ENCODE measurements at regions not wholly inside any gene's neighbourhood (a gene's known extent, or its start where the extent isn't known, plus 50 kb on each side); places are given as distances from the start of the nearest gene placed in this dataset.
"Not testable (repeated sequence)": the region's sequence is repeated elsewhere in the genome, so short reads cannot be mapped to it uniquely, and the experiment has no call there.

GRCh38 chr10:100660365-100660764 is 85.0 kb upstream of the PAX2 start:
- Mint-ChIP-seq H3K9me3 (peaks cover 0 to 9% (median 0%) of the 10 kb centered on the region in 11 donors), H3K4me1 (peaks cover 6 to 13% (median 9%) of the 10 kb centered on the region in 7 donors), H3K27ac (no peak overlapping the region), H3K36me3 (peaks cover 0 to 7% (median 0%) of the 10 kb centered on the region in 5 donors), H3K4me3 (no peak overlapping the region), H3K27me3 (peaks cover 80 to 89% (median 83%) of the 10 kb centered on the region in 5 donors)
- Histone ChIP-seq H3K36me3 (ENCODE audit: control insufficient read depth in 2 of 3, insufficient read depth in 3 of 3, low read length in 3 of 3) (no peaks in the 10 kb centered on the region), H3K27me3 (ENCODE audit: control insufficient read depth in 2 of 2, insufficient read depth in 2 of 2, low read length in 2 of 2) (peaks cover 2 to 7% of the 10 kb centered on the region in 2 donors), H3K4me3 (ENCODE audit: low read length) (no peak overlapping the region), H3K27ac (ENCODE audit: low read depth, low read length) (no peak overlapping the region), H3K9me3 (ENCODE audit: control insufficient read depth in 2 of 3, low read length in 3 of 3) (no peaks in the 10 kb centered on the region), H3K4me1 (ENCODE audit: control insufficient read depth in 2 of 2, insufficient read depth in 2 of 2, low read length in 2 of 2) (peaks cover 0 to 7% of the 10 kb centered on the region in 2 donors)
- POLR2A ChIA-PET: no interaction called here
- ATAC-seq (no peak), DNase-seq (no peak)
- intact Hi-C loops (cut with micrococcal nuclease): no loop called here
- CTCF ChIA-PET: no interaction called here

GRCh38 chr10:100660945-100661344 is 84.4 kb upstream of the PAX2 start:
- Mint-ChIP-seq H3K36me3 (peaks cover 0 to 4% (median 0%) of the 10 kb centered on the region in 5 donors), H3K4me1 (peaks cover 0 to 7% (median 3%) of the 10 kb centered on the region in 7 donors), H3K9me3 (peaks cover 0 to 8% (median 0%) of the 10 kb centered on the region in 11 donors), H3K27ac (no peak overlapping the region), H3K27me3 (peaks cover 74 to 83% (median 77%) of the 10 kb centered on the region in 5 donors), H3K4me3 (no peak overlapping the region)
- ChIA-PET CTCF (no interaction called here), POLR2A (no interaction called here)
- DNase-seq (no peak), ATAC-seq (no peak)
- no peaks in the 10 kb centered on the region for H3K9me3 ChIP-seq (ENCODE audit: control insufficient read depth in 2 of 3, low read length in 3 of 3)
- no peak overlapping the region for H3K27ac ChIP-seq (ENCODE audit: low read depth, low read length)
- no peaks in the 10 kb centered on the region for H3K36me3 ChIP-seq (ENCODE audit: control insufficient read depth in 2 of 3, insufficient read depth in 3 of 3, low read length in 3 of 3)
- peaks cover 0 to under 1% of the 10 kb centered on the region in 2 donors for H3K4me1 ChIP-seq (ENCODE audit: control insufficient read depth in 2 of 2, insufficient read depth in 2 of 2, low read length in 2 of 2)
- intact Hi-C loops (cut with micrococcal nuclease): no loop called here
- peaks cover 0 to 1% of the 10 kb centered on the region in 2 donors for H3K27me3 ChIP-seq (ENCODE audit: control insufficient read depth in 2 of 2, insufficient read depth in 2 of 2, low read length in 2 of 2)
- H3K4me3 ChIP-seq (ENCODE audit: low read length): no peak overlapping the region

- intact Hi-C loops (cut with micrococcal nuclease): no loop called here
- H3K9me3 ChIP-seq (ENCODE audit: control insufficient read depth in 2 of 3, low read length in 3 of 3): no peaks in the 10 kb centered on the region
- CTCF ChIA-PET: no interaction called here
- H3K4me1 Mint-ChIP-seq: peaks cover 0 to 6% (median 3%) of the 10 kb centered on the region in 7 donors
- DNase-seq (no peak), ATAC-seq (no peak)
- no peak overlapping the region for H3K27ac ChIP-seq (ENCODE audit: low read depth, low read length)
- H3K4me3 Mint-ChIP-seq: no peak overlapping the region
- no peak overlapping the region for H3K4me3 ChIP-seq (ENCODE audit: low read length)
- H3K27me3 ChIP-seq (ENCODE audit: control insufficient read depth in 2 of 2, insufficient read depth in 2 of 2, low read length in 2 of 2): no peaks in the 10 kb centered on the region
- H3K27me3 Mint-ChIP-seq: peaks cover 73 to 82% (median 75%) of the 10 kb centered on the region in 5 donors
- peaks cover 0 to 4% (median 0%) of the 10 kb centered on the region in 5 donors for H3K36me3 Mint-ChIP-seq
- H3K36me3 ChIP-seq (ENCODE audit: control insufficient read depth in 2 of 3, insufficient read depth in 3 of 3, low read length in 3 of 3): no peaks in the 10 kb centered on the region
- no peak overlapping the region for H3K27ac Mint-ChIP-seq
- H3K9me3 Mint-ChIP-seq: peaks cover 0 to 8% (median 0%) of the 10 kb centered on the region in 11 donors
- H3K4me1 ChIP-seq (ENCODE audit: control insufficient read depth in 2 of 2, insufficient read depth in 2 of 2, low read length in 2 of 2): no peaks in the 10 kb centered on the region
- POLR2A ChIA-PET: no interaction called here
Measured at GRCh38 chr10:100661520-100661919, 83.9 kb upstream of the PAX2 start.

GRCh38 chr10:100662067-100662466 is 83.3 kb upstream of the PAX2 start:
- Mint-ChIP-seq H3K9me3 (peaks cover 0 to 8% (median 0%) of the 10 kb centered on the region in 11 donors), H3K4me1 (peaks cover 0 to 4% (median 2%) of the 10 kb centered on the region in 7 donors), H3K4me3 (no peak overlapping the region), H3K36me3 (peaks cover 0 to 3% (median 0%) of the 10 kb centered on the region in 5 donors), H3K27me3 (peaks cover 71 to 79% (median 74%) of the 10 kb centered on the region in 5 donors), H3K27ac (no peak overlapping the region)
- CTCF ChIA-PET: no interaction called here
- intact Hi-C loops (cut with micrococcal nuclease): no loop called here
- Histone ChIP-seq H3K4me3 (ENCODE audit: low read length) (no peak overlapping the region), H3K36me3 (ENCODE audit: control insufficient read depth in 2 of 3, insufficient read depth in 3 of 3, low read length in 3 of 3) (no peaks in the 10 kb centered on the region), H3K27me3 (ENCODE audit: control insufficient read depth in 2 of 2, insufficient read depth in 2 of 2, low read length in 2 of 2) (no peaks in the 10 kb centered on the region), H3K9me3 (ENCODE audit: control insufficient read depth in 2 of 3, low read length in 3 of 3) (no peaks in the 10 kb centered on the region), H3K4me1 (ENCODE audit: control insufficient read depth in 2 of 2, insufficient read depth in 2 of 2, low read length in 2 of 2) (no peaks in the 10 kb centered on the region), H3K27ac (ENCODE audit: low read depth, low read length) (no peak overlapping the region)
- no peak for DNase-seq
- ATAC-seq: no peak
- POLR2A ChIA-PET: no interaction called here

- Histone ChIP-seq H3K36me3 (ENCODE audit: control insufficient read depth in 2 of 3, insufficient read depth in 3 of 3, low read length in 3 of 3) (no peaks in the 10 kb centered on the region), H3K9me3 (ENCODE audit: control insufficient read depth in 2 of 3, low read length in 3 of 3) (no peaks in the 10 kb centered on the region), H3K27ac (ENCODE audit: low read depth, low read length) (no peak overlapping the region), H3K4me3 (ENCODE audit: low read length) (no peak overlapping the region), H3K4me1 (ENCODE audit: control insufficient read depth in 2 of 2, insufficient read depth in 2 of 2, low read length in 2 of 2) (no peaks in the 10 kb centered on the region), H3K27me3 (ENCODE audit: control insufficient read depth in 2 of 2, insufficient read depth in 2 of 2, low read length in 2 of 2) (peaks cover 0 to 7% of the 10 kb centered on the region in 2 donors)
- H3K27ac Mint-ChIP-seq: no peak overlapping the region
- no peak overlapping the region for H3K4me3 Mint-ChIP-seq
- peaks cover 0 to 4% (median 0%) of the 10 kb centered on the region in 11 donors for H3K9me3 Mint-ChIP-seq
- no peak for DNase-seq
- no peaks in the 10 kb centered on the region for H3K4me1 Mint-ChIP-seq
- ChIA-PET POLR2A (no interaction called here), CTCF (no interaction called here)
- intact Hi-C loops (cut with micrococcal nuclease): no loop called here
- no peaks in the 10 kb centered on the region for H3K36me3 Mint-ChIP-seq
- no peak for ATAC-seq
- peaks cover 69 to 79% (median 75%) of the 10 kb centered on the region in 5 donors for H3K27me3 Mint-ChIP-seq
Measured at GRCh38 chr10:100664316-100665149, 80.8 kb upstream of the PAX2 start.

GRCh38 chr10:100666634-100667033 is 78.7 kb upstream of the PAX2 start:
- DNase-seq; CTCF ChIA-PET; H3K9me3 Mint-ChIP-seq; H3K36me3 ChIP-seq (ENCODE audit: control insufficient read depth in 2 of 3, insufficient read depth in 3 of 3, low read length in 3 of 3); H3K27ac ChIP-seq (ENCODE audit: low read depth, low read length); H3K9me3 ChIP-seq (ENCODE audit: control insufficient read depth in 2 of 3, low read length in 3 of 3); H3K36me3 Mint-ChIP-seq; intact Hi-C loops (cut with micrococcal nuclease); H3K4me3 ChIP-seq (ENCODE audit: low read length); H3K4me3 Mint-ChIP-seq; POLR2A ChIA-PET; H3K27ac Mint-ChIP-seq; H3K4me1 ChIP-seq (ENCODE audit: control insufficient read depth in 2 of 2, insufficient read depth in 2 of 2, low read length in 2 of 2); ATAC-seq: not testable (repeated sequence)
- Mint-ChIP-seq H3K4me1 (peaks cover 4 to 10% (median 8%) of the 10 kb centered on the region in 7 donors), H3K27me3 (peaks cover 66 to 75% (median 74%) of the 10 kb centered on the region in 5 donors)
- H3K27me3 ChIP-seq (ENCODE audit: control insufficient read depth in 2 of 2, insufficient read depth in 2 of 2, low read length in 2 of 2): peaks cover 0 to 15% of the 10 kb centered on the region in 2 donors

GRCh38 chr10:100669616-100670015 is 75.8 kb upstream of the PAX2 start:
- Histone ChIP-seq H3K27me3 (ENCODE audit: control insufficient read depth in 2 of 2, insufficient read depth in 2 of 2, low read length in 2 of 2) (peaks cover 0 to 15% of the 10 kb centered on the region in 2 donors), H3K27ac (ENCODE audit: low read depth, low read length) (no peak overlapping the region), H3K4me3 (ENCODE audit: low read length) (no peak overlapping the region), H3K9me3 (ENCODE audit: control insufficient read depth in 2 of 3, low read length in 3 of 3) (no peaks in the 10 kb centered on the region), H3K36me3 (ENCODE audit: control insufficient read depth in 2 of 3, insufficient read depth in 3 of 3, low read length in 3 of 3) (no peaks in the 10 kb centered on the region), H3K4me1 (ENCODE audit: control insufficient read depth in 2 of 2, insufficient read depth in 2 of 2, low read length in 2 of 2) (no peaks in the 10 kb centered on the region)
- no peak overlapping the region for H3K27ac Mint-ChIP-seq
- CTCF ChIA-PET: no interaction called here
- POLR2A ChIA-PET: no interaction called here
- peaks cover 4 to 13% (median 8%) of the 10 kb centered on the region in 7 donors for H3K4me1 Mint-ChIP-seq
- H3K9me3 Mint-ChIP-seq: peaks cover 0 to 1% (median 0%) of the 10 kb centered on the region in 11 donors
- peaks cover 0 to 4% (median 0%) of the 10 kb centered on the region in 5 donors for H3K36me3 Mint-ChIP-seq
- DNase-seq (no peak), ATAC-seq (no peak)
- intact Hi-C loops (cut with micrococcal nuclease): loop anchor here (1.0 to 10.0 kb wide), 6 partner anchors 74 to 345 kb away; no protein-coding TSS in a partner anchor
- H3K4me3 Mint-ChIP-seq: no peak overlapping the region
- peaks cover 62 to 71% (median 68%) of the 10 kb centered on the region in 5 donors for H3K27me3 Mint-ChIP-seq

Data from naive thymus-derived CD4-positive, alpha-beta T cell (primary cell).